22Rv1 (cell line): ENCODE measurements at regions not wholly inside any gene's neighbourhood (a gene's known extent, or its start where the extent isn't known, plus 50 kb on each side); places are given as distances from the start of the nearest gene placed in this dataset.

Experiments
- ZFX ChIP-seq: fragments of 450-650 bp; IDR thresholded peaks from 2 replicates; pipeline ENCODE4 v1.6.1; 2017; ENCODE audit warnings: antibody characterized with exemption, borderline replicate concordance
- TF ChIP-seq, protein P1 (sequence below): fragments of 450-650 bp; IDR thresholded peaks from 2 replicates; pipeline ENCODE4 v1.5.1; 2017; ENCODE audit warnings: mild to moderate bottlenecking

DNA sequence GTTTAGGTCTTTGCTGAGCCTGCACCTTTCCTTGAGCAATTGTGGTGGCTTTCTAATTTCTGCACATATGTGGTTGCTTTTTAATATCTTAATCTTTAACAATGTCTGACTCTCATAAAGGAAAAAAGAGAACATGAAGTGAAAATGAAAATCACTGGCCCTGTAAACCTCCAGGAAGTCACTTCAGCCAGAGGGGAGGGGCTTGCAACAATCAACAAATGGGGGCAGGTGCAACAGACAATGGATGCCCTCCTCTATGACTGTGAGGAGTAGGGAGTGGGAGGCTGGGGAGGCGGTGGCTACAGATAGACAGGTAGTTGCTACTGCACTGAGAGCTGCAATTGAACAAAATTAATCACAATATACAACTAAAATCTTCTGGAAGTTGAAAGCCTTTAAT lies 1377.4 kb downstream of the XPNPEP1 start:
- TF ChIP-seq, protein P1, sequence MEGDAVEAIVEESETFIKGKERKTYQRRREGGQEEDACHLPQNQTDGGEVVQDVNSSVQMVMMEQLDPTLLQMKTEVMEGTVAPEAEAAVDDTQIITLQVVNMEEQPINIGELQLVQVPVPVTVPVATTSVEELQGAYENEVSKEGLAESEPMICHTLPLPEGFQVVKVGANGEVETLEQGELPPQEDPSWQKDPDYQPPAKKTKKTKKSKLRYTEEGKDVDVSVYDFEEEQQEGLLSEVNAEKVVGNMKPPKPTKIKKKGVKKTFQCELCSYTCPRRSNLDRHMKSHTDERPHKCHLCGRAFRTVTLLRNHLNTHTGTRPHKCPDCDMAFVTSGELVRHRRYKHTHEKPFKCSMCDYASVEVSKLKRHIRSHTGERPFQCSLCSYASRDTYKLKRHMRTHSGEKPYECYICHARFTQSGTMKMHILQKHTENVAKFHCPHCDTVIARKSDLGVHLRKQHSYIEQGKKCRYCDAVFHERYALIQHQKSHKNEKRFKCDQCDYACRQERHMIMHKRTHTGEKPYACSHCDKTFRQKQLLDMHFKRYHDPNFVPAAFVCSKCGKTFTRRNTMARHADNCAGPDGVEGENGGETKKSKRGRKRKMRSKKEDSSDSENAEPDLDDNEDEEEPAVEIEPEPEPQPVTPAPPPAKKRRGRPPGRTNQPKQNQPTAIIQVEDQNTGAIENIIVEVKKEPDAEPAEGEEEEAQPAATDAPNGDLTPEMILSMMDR = no peak
- TF ChIP-seq ZFX = no peak
